Liver (tissue), 8 donors: ENCODE measurements at regions not wholly inside any gene's neighbourhood (a gene's known extent, or its start where the extent isn't known, plus 50 kb on each side); places are given as distances from the start of the nearest gene placed in this dataset.
A peak's percentile ranks its signal among the peaks of the same experiment; 100 is the strongest.

Experiments used
- DNase-seq: peaks from one replicate; pipeline ENCODE4 v3.0.0-alpha.2; 2017; ENCODE audit warnings: low spot score
- H3K27ac ChIP-seq, 2 donors: one replicate each; pipeline ENCODE4 v1.7.0; 2013; ENCODE audit warnings: inconsistent platforms in 2 of 2, low read length in 2 of 2, control low read depth in 1 of 2, low read depth in 1 of 2, mild to moderate bottlenecking in 1 of 2
- H3K27me3 ChIP-seq, 4 donors: one replicate each; pipeline versions ENCODE4 v1.6.1 to v1.7.0; 2013; ENCODE audit warnings: low read length in 3 of 4, inconsistent platforms in 1 of 4, mild to moderate bottlenecking in 1 of 4, moderate library complexity in 1 of 4; ENCODE audit not compliant: control insufficient read depth in 4 of 4, insufficient read depth in 4 of 4
- H3K36me3 ChIP-seq, 4 donors: one replicate each; pipeline versions ENCODE4 v1.6.1 to v1.7.0; 2013; ENCODE audit warnings: low read length in 3 of 4, mild to moderate bottlenecking in 3 of 4, low read depth in 1 of 4, moderate library complexity in 1 of 4; ENCODE audit not compliant: control insufficient read depth in 4 of 4, insufficient read depth in 3 of 4
- H3K4me1 ChIP-seq, 4 donors: one replicate each; pipeline versions ENCODE4 v1.6.1 to v1.7.0; 2013; ENCODE audit warnings: low read length in 3 of 4, mild to moderate bottlenecking in 3 of 4, moderate library complexity in 1 of 4; ENCODE audit not compliant: control insufficient read depth in 4 of 4, insufficient read depth in 4 of 4
- H3K4me3 ChIP-seq, 3 donors: one replicate each; pipeline versions ENCODE4 v1.6.1 to v1.7.0; 2013; ENCODE audit warnings: low read length in 3 of 3, control low read depth in 1 of 3, low read depth in 1 of 3, mild to moderate bottlenecking in 1 of 3
- H3K9ac ChIP-seq, 2 donors: one replicate each; pipeline ENCODE4 v1.7.0; 2013; ENCODE audit warnings: low read length in 2 of 2, mild to moderate bottlenecking in 2 of 2, moderate library complexity in 2 of 2, control low read depth in 1 of 2, low read depth in 1 of 2
- H3K9me3 ChIP-seq, 4 donors: one replicate each; pipeline versions ENCODE4 v1.6.1 to v1.7.0; 2013; ENCODE audit warnings: low read length in 3 of 4; ENCODE audit not compliant: control insufficient read depth in 4 of 4
- ATF3 ChIP-seq: IDR thresholded peaks from 2 replicates; pipeline ENCODE4 v1.6.1; 2016; ENCODE audit warnings: antibody characterized with exemption
- CTCF ChIP-seq: fragments of 150-350 bp; IDR thresholded peaks from 2 replicates; pipeline ENCODE4 v1.5.1; 2017; ENCODE audit warnings: improper control_type of control experiment, low read depth, low read length; ENCODE audit not compliant: missing input control
- EGR1 ChIP-seq, 2 donors: IDR thresholded peaks; 2 replicates each; pipeline ENCODE4 v1.6.1; 2016 to 2018; ENCODE audit warnings: antibody characterized with exemption in 2 of 2, low read depth in 2 of 2
- FOXA1 ChIP-seq: IDR thresholded peaks from 2 replicates; pipeline ENCODE4 v1.6.1; 2016; ENCODE audit warnings: antibody characterized with exemption
- HNF4G ChIP-seq: IDR thresholded peaks from 2 replicates; pipeline ENCODE4 v1.6.1; 2016; ENCODE audit warnings: antibody characterized with exemption
- JUND ChIP-seq, 2 donors: IDR thresholded peaks; 2 replicates each; pipeline ENCODE4 v1.6.1; 2016; ENCODE audit warnings: antibody characterized with exemption in 2 of 2
- MAX ChIP-seq: IDR thresholded peaks from 2 replicates; pipeline ENCODE4 v1.6.1; 2016; ENCODE audit warnings: antibody characterized with exemption
- NR2F2 ChIP-seq: IDR thresholded peaks from 2 replicates; pipeline ENCODE4 v1.6.1; 2016; ENCODE audit warnings: antibody characterized with exemption
- RAD21 ChIP-seq, 2 donors: IDR thresholded peaks; 2 replicates each; pipeline ENCODE4 v1.6.1; 2016; ENCODE audit warnings: antibody characterized with exemption in 2 of 2, mild to moderate bottlenecking in 2 of 2
- RXRA ChIP-seq, 2 donors: IDR thresholded peaks; 2 replicates each; pipeline ENCODE4 v1.6.1; 2017 to 2018; ENCODE audit warnings: antibody characterized with exemption in 2 of 2, mild to moderate bottlenecking in 1 of 2
- TAF1 ChIP-seq: conservative IDR thresholded peaks from 2 replicates; pipeline ENCODE4 v1.6.1; 2016; ENCODE audit warnings: antibody characterized with exemption, mild to moderate bottlenecking
- YY1 ChIP-seq: IDR thresholded peaks from 2 replicates; pipeline ENCODE4 v1.6.1; 2016; ENCODE audit warnings: antibody characterized with exemption, mild to moderate bottlenecking
- ZBTB33 ChIP-seq: IDR thresholded peaks from 2 replicates; pipeline ENCODE4 v1.6.1; 2016; ENCODE audit warnings: antibody characterized with exemption
- WGBS: extraction: QIAGEN DNeasy Blood & Tissue Kit; methylation state at CpG from one replicate; pipeline ENCODE4 v1.1.7; 2013; 5-methylcytosine and 5-hydroxymethylcytosine counted together
- donor health status: healthy.
- donor health status: healthy.
- donor health status: healthy.
- donor health status: healthy.
- donor health status: healthy.

GRCh38 chr3:99176169-99176964 lies 274.9 kb upstream of the DCBLD2 start (continued):
- no peak for TF ChIP-seq CTCF
- TF ChIP-seq TAF1, result no peak
- no peak for TF ChIP-seq MAX
- no peak for TF ChIP-seq EGR1 (IDR thresholded peaks at IDR 0.05; ENCODE audit: low read depth in 2 of 2)
- TF ChIP-seq ATF3, result no peak
- TF ChIP-seq FOXA1, result no peak
- TF ChIP-seq HNF4G, result no peak

- Histone ChIP-seq H3K4me3 (no peak overlapping the region), H3K4me1 (no peaks in the 10 kb centered on the region), H3K9me3 (no peaks in the 10 kb centered on the region), H3K9ac (no peak overlapping the region), H3K27ac (no peak overlapping the region), H3K36me3 (no peaks in the 10 kb centered on the region), H3K27me3 (no peaks in the 10 kb centered on the region)
- WGBS, result 54% methylated on average over 4 of the region's 4 CpGs
- DNase-seq, result no peak
- no peak for TF ChIP-seq RXRA (IDR thresholded peaks at IDR 0.05)
- no peak for TF ChIP-seq CTCF
- no peak for TF ChIP-seq NR2F2
These were observed 273.8 kb upstream of the DCBLD2 start for GRCh38 chr3:99175276-99175812.

GRCh38 chr3:99172736-99173657 lies 271.5 kb upstream of the DCBLD2 start:
- Histone ChIP-seq H3K9ac (no peak overlapping the region), H3K27ac (no peak overlapping the region), H3K27me3 (no peaks in the 10 kb centered on the region), H3K36me3 (no peaks in the 10 kb centered on the region), H3K4me1 (no peaks in the 10 kb centered on the region), H3K4me3 (no peak overlapping the region), H3K9me3 (no peaks in the 10 kb centered on the region)
- TF ChIP-seq CTCF, result peak; percentile 42
- TF ChIP-seq YY1, result no peak
- TF ChIP-seq JUND (IDR thresholded peaks at IDR 0.05), result no peak
- TF ChIP-seq RAD21 (IDR thresholded peaks at IDR 0.05), result peak; percentile 70 to 80
- no peak for TF ChIP-seq ZBTB33
- DNase-seq, result peak; percentile 34
- WGBS, result 50% methylated on average over 5 of the region's 5 CpGs
